ENCODE measurements at regions not wholly inside any gene's neighbourhood (a gene's known extent, or its start where the extent isn't known, plus 50 kb on each side); places are given as distances from the start of the nearest gene placed in this dataset.

- TF ChIP-seq ZNF462 (CRISPR knock-in tag; IDR thresholded peaks at IDR 0.05) (no peak), CTCF (conservative IDR thresholded peaks at IDR 0.05; ENCODE audit: low read depth in 2 of 2) (no peak), POLR2AphosphoS5 (IDR thresholded peaks at IDR 0.05; ENCODE audit: low read depth) (no peak), ZNF114 (CRISPR knock-in tag; IDR thresholded peaks at IDR 0.05) (no peak), STAT1 (IDR thresholded peaks at IDR 0.05; ENCODE audit: unreplicated experiment) (no peak), EZH2phosphoT487 (IDR thresholded peaks at IDR 0.05; ENCODE audit: unreplicated experiment) (no peak)
Observed at GRCh38 chr4:28385801-28386200, 1525.2 kb downstream of the STIM2 start (continued).

- H3K27ac ChIP-seq (ENCODE audit: low read depth) = no peak overlapping the region
- H2AFZ ChIP-seq = no peak overlapping the region
- Mint-ChIP-seq H3K27me3 (ENCODE audit: insufficient read depth, low read depth, poor library complexity) (no peaks in the 10 kb centered on the region), H3K36me3 (ENCODE audit: low read depth) (no peaks in the 10 kb centered on the region), H3K9me3 (no peaks in the 10 kb centered on the region), H3K4me3 (no peak overlapping the region), H3K27ac (no peak overlapping the region), H3K4me1 (peaks cover 4% of the 10 kb centered on the region; the same call in 2 of the 3 replicates)
- H3K36me3 ChIP-seq (ENCODE audit: insufficient read depth) = no peaks in the 10 kb centered on the region
- no peaks in the 10 kb centered on the region for H3K79me2 ChIP-seq (replicated peaks; ENCODE audit: insufficient read depth)
- H4K20me1 ChIP-seq (replicated peaks; ENCODE audit: insufficient read depth) = no peaks in the 10 kb centered on the region
- H3K4me2 ChIP-seq = no peak overlapping the region
- ATAC-seq = no peak
- H3F3A ChIP-seq (replicated peaks; ENCODE audit: low read depth) = no peaks in the 10 kb centered on the region
- H3K4me3 ChIP-seq = no peak overlapping the region
- H3K4me1 ChIP-seq (ENCODE audit: insufficient read depth) = no peaks in the 10 kb centered on the region
- no peak for TF ChIP-seq CREB1 (CRISPR knock-in tag; IDR thresholded peaks at IDR 0.05; ENCODE audit: low read depth)
- TF ChIP-seq JUNB (IDR thresholded peaks at IDR 0.05; ENCODE audit: unreplicated experiment) = no peak
- no peak for TF ChIP-seq STAT1 (IDR thresholded peaks at IDR 0.05; ENCODE audit: unreplicated experiment)
- no peak for TF ChIP-seq POLR2AphosphoS5 (IDR thresholded peaks at IDR 0.05; ENCODE audit: low read depth)
- DNase-seq (ENCODE audit: low spot score) = no peak
- H3K27me3 ChIP-seq (ENCODE audit: insufficient read depth) = no peaks in the 10 kb centered on the region
- H3K9me2 ChIP-seq (ENCODE audit: insufficient read depth) = no peaks in the 10 kb centered on the region
Observed at GRCh38 chr4:28386776-28387175, 1526.1 kb downstream of the STIM2 start.
